HG03342 (cell line): ENCODE measurements at regions not wholly inside any gene's neighbourhood (a gene's known extent, or its start where the extent isn't known, plus 50 kb on each side); places are given as distances from the start of the nearest gene placed in this dataset.
"Not testable (repeated sequence)": the region's sequence is repeated elsewhere in the genome, so short reads cannot be mapped to it uniquely, and the experiment has no call there.

ENCODE experiments used
- ATAC-seq: cut with Tn5 transposase; IDR thresholded peaks from one replicate; pipeline ENCODE4 v1.9.1; 2021; ENCODE audit warnings: mild to moderate bottlenecking, moderate library complexity; ENCODE audit not compliant: unreplicated experiment

- no peak for ATAC-seq
These were observed 379.7 kb downstream of the BMP2 start for GRCh38 chr20:7147220-7147601.

- ATAC-seq = no peak
These were observed 384.4 kb downstream of the BMP2 start for GRCh38 chr20:7151676-7152470.

- ATAC-seq = no peak
These were observed 387.8 kb downstream of the BMP2 start for GRCh38 chr20:7155282-7155681.

GRCh38 chr20:7155794-7156193 is 388.3 kb downstream of the BMP2 start:
- ATAC-seq = no peak

GRCh38 chr20:7159903-7160302 is 392.4 kb downstream of the BMP2 start:
- ATAC-seq = no peak

DNA sequence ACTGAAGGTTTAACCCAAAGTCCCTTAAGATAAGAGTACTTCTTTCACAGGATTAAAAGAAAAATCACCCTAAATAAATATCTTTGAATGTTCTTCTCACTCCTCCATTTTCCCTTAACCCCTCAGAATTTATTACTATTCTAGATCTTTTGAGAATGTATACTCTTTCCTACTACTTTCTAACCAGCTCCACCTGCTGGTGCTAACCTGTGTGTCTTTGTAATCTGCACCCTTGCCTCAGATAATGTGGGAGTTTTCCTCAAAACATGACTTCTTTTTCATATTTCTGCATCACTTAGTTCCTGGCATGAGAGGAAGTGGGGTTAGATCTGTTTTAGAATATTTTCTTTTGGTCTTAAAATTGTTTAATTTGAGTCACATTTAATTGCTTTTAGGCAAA is 394.2 kb downstream of the BMP2 start:
- ATAC-seq = no peak

DNA sequence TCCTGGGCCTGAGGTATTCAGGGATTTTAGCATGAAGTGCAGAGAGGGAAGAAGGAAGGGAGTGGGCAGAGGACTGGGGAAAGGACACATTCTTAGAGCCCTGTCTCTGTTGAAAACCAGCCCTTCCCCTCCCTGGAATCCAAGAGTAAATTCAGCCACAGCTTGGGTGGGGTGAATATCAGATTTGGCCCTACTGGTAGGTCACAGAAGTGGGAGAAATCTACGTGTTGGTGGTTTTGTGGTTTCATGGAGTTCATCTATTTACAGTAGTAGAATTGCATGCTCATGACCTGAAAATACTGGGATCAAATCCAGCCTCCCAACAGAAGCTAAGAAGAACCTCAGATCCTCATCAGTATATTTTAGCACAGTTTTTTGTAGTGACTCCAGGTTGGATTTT is 404.4 kb downstream of the BMP2 start:
- ATAC-seq = no peak

GRCh38 chr20:7174554-7174953 is 407.1 kb downstream of the BMP2 start:
- no peak for ATAC-seq

DNA sequence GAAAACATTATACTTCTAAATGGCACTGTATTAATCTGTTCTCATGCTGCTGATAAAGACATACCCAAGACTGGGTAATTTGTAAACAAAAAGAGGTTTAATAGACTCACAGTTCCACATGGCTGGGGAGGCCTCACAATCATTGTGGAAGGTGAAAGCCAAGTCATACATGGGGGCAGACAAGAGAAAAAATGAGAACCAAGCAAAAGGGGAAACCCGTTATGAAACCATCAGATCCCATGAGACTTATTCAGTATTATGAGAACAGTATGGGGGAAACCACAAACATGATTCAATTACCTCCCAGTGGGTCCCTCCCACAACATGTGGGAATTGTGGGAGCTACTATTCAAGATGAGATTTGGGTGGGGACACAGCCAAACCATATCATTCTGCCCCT is 408.3 kb downstream of the BMP2 start:
- ATAC-seq = not testable (repeated sequence)

- ATAC-seq = no peak
These were observed 410.5 kb downstream of the BMP2 start for GRCh38 chr20:7178004-7178403.

DNA sequence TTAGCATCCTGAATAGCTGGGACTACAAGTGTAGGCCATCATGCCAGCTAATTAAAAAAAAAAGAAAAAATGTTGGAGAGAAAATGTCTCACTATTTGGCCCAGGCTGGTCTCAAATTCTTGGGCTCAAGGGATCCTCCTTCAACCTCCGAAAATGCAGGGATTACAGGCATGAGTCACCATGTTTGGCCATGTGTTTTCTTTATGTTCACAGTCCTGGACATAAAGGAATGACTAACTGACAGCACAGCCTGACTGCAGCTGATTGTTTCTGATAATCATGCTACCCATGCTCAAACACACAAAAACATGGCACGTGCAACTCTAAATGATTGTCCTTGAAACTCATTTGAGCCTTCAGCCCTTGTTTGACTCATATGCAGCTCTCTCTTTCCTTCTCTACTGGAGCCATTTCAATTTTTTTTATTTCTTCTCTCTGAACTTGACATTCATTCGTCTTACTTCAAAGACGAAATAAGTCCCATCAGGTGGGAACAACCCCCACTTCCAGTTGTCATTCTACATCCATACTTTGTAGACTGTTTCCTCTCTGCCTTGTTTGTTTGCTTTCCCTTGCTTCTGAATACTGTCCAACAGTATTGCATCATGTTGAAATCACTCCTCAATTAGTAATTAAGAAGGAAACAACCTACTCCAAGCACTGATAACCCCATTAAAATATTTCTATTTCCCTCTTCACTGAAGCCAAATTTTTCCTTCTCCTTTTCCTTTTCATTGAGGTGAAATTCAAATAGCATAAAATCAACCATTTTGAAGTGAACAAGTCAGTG is 413.0 kb downstream of the BMP2 start:
- ATAC-seq = no peak

GRCh38 chr20:7189231-7189630 is 421.7 kb downstream of the BMP2 start:
- ATAC-seq = no peak

- no peak for ATAC-seq
These were observed 426.2 kb downstream of the BMP2 start for GRCh38 chr20:7193681-7194080.

DNA sequence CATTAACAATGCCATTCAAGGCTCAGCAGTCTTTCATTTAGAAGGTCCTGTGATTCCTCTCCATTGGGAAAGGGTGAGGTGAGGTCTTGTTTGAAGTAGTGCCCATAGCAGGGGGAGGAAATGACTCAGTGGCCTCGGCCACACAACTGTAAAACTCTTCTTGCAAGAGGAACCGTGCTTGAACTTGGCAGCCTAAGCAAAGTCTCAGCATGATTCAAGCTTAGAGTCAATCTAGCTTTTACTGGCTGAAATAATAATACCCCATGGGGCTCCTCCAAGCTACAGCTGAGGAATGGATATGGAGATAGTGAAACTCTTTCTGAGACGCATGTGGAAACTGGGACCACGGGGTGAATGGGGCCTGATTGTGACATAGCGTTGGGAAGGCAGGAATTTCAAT is 428.2 kb downstream of the BMP2 start:
- no peak for ATAC-seq

- ATAC-seq = no peak
These were observed 429.0 kb downstream of the BMP2 start for GRCh38 chr20:7196481-7196880.

- ATAC-seq = no peak
These were observed 432.4 kb downstream of the BMP2 start for GRCh38 chr20:7199861-7200260.

DNA sequence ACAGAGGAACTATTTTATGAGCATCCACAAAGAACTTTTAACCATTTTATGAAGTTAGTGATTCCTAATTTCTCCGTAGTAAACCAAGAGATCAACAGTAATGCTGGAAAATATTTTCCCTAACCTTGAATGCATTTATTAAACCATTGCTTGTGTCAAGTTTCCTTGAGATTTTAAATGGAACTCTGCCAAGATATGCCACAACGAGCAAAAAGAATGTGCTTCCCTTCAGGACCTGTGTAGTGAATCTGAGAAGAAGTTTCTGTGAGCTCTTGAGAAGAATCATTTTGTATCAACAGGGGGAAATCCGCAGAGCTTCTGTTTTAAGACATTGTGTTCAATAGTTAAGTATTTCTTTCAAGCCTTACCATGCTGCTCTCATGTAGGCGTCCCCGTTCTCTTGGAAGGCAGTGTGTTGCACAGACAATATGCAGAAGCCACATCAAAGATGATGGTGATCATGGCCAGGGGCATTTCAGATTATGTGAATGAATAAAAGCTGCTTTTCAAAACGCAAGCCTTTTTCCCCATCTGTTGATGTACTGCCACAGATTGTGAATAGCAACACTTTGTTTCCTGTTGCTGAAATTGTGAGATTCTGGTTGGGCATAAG is 439.8 kb downstream of the BMP2 start:
- ATAC-seq = no peak

DNA sequence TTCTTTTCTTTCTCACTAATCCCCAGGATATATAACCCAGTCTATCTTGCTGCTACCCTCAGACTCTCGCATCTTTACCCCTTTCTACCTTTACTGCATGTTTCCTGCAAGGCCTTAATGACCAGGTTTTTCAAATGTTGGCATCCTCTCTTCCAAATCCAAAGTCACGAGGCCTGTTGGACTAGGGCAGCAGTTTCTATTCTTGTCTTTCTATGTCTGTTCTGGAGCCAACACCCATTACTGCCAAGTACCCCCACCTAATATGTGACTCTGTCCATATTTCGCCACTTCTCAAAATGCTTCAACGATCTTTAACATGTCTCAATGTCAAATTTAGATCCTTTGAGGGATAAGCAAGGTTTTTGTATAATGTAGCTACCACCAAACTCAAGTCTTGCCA is 443.4 kb downstream of the BMP2 start:
- ATAC-seq = no peak

DNA sequence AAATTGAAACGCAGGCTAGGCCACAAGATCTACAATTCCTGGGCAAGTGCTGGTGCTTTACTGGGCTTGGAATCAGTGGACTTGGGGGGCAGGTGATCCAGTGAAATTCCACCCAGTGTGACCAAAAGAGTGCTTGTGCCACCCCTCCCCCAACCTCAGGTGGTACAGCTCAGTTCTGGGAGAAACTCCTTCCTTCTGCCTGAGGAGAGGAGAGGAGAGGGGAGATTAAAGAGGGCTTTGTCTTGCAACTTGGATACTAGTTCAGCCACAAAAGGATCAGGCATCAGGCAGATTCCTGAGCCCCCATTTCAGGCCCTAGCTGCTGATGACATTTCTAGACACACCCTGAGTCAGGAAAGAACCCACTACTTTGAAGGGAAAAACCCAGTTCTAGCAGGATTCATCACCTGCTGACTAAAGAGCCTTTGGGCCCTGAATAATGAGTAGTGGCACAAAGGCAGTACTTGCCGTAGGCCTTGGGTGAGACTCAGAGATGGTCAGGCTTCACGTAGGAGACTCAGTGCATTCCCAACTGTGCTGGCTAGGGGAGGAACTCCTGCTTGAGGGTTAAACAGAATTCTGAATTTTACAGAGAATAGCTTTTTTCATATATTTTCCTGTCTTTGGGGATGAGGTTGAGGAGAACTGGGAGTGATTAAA is 446.7 kb downstream of the BMP2 start:
- no peak for ATAC-seq

DNA sequence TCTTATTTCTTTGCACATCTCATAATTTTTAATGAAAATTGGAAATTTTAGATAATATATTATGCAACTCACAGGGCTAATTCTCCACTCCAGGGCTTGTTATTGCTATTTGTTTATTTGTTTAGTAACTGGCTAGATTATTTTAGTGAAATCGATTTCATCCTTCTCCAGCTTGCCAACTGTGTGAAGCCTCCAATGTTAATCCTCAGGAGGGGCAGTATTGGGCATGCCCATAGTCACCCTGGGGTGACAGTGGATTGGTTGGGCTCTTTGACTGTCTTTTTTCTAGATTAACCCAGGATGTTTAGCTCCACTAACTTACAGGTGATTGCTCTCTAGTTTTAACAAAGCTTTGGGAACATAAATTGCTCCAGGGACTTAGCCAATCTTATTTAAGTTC is 450.1 kb downstream of the BMP2 start:
- ATAC-seq = no peak

DNA sequence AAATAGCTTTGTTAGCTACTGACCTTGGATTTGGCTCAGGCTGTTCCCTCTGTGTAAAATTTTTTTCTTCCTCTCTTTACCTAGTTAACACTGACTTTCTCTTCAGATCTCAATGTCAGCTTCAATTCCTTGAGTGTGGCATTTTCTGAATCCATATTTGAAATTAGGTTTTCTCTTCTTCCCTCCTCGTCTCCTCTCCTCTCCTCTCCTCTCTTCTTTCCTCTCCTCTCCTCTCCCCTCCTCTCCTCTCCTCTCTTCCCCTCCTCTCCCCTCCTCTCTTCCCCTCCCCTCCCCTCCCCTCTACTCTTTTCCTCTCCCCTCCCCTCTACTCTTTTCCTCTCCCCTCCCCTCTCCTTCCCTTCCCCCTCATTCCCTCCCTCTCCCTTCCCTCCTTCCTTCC is 453.3 kb downstream of the BMP2 start:
- ATAC-seq = no peak
